ENCODE measurements at regions not wholly inside any gene's neighbourhood (a gene's known extent, or its start where the extent isn't known, plus 50 kb on each side); places are given as distances from the start of the nearest gene placed in this dataset.

DNA sequence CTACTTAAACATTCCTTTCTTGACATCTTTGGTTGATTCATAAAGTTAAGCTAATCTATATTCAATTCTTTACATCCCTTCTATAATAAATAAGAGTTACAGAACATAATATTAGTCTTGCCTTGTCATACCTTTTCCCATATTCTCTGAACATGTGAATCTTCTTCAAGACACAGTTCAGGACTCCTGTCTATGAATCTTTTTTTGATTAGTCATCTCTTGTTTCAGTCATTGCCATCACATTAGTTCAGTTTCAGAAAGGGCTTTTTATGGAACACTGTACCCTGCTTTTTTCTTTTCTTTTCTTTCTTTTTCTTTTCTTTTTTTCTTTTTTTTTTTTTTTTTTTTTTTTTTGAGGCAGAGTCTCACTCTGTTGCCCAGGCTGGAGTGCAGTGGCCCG lies 181.2 kb downstream of the UBE2E3 start:
- H3K9me2 ChIP-seq (ENCODE audit: insufficient read depth): no peaks in the 10 kb centered on the region
- no peak overlapping the region for H3K4me3 ChIP-seq (replicated peaks in 1 of 2; ENCODE audit: low read depth in 1 of 2, low read length in 2 of 2)
- ChIA-PET POLR2A (no interaction called here), CTCF (no interaction called here), RAD21 (ENCODE audit: low non-redundant PET in 1 of 2, low total read pairs in 2 of 2, uncharacterized antibody in 2 of 2, unreplicated experiment in 2 of 2) (no interaction called here)
- DNase-seq (ENCODE audit: low read depth, low spot score) (no peak), ATAC-seq (no peak)
- H3K4me2 ChIP-seq (ENCODE audit: low read length): no peak overlapping the region
- no peaks in the 10 kb centered on the region for H3K4me1 ChIP-seq (ENCODE audit: control insufficient read depth in 1 of 2, insufficient read depth in 2 of 2, low read length in 2 of 2)
- TF ChIP-seq ZNF274 (IDR thresholded peaks at IDR 0.05; ENCODE audit: low read depth, low read length) (no peak), POLR2A (IDR thresholded peaks at IDR 0.05; ENCODE audit: borderline replicate concordance, extremely low read depth, insufficient read depth, insufficient read length) (no peak), TCF7L2 (IDR thresholded peaks at IDR 0.05; ENCODE audit: borderline replicate concordance, extremely low read depth, insufficient read depth, insufficient read length) (no peak), JUND (IDR thresholded peaks at IDR 0.05) (no peak), RAD21 (IDR thresholded peaks at IDR 0.05; ENCODE audit: low read depth) (no peak), EZH2 (IDR thresholded peaks at IDR 0.05) (no peak)
- TF ChIP-seq, protein P1, sequence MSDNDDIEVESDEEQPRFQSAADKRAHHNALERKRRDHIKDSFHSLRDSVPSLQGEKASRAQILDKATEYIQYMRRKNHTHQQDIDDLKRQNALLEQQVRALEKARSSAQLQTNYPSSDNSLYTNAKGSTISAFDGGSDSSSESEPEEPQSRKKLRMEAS (IDR thresholded peaks at IDR 0.05): no peak
- intact Hi-C loops (cut with micrococcal nuclease): no loop called here
- H3K27me3 ChIP-seq (ENCODE audit: insufficient read depth, low read length): no peaks in the 10 kb centered on the region
- H3K9ac ChIP-seq (ENCODE audit: low read length): no peak overlapping the region
- H4K20me1 ChIP-seq (ENCODE audit: insufficient read depth): no peaks in the 10 kb centered on the region
- H3K79me2 ChIP-seq (ENCODE audit: insufficient read depth, low read length): no peaks in the 10 kb centered on the region
- no peaks in the 10 kb centered on the region for H3K9me3 ChIP-seq (ENCODE audit: control insufficient read depth in 1 of 2, insufficient read depth in 1 of 2, low read depth in 1 of 2, low read length in 2 of 2)
- no peak overlapping the region for H2AFZ ChIP-seq (ENCODE audit: low read depth, low read length, poor library complexity, severe bottlenecking)
- no peaks in the 10 kb centered on the region for H3K36me3 ChIP-seq (ENCODE audit: control insufficient read depth in 1 of 2, insufficient read depth in 2 of 2, low read length in 2 of 2)
- no peak overlapping the region for H3K27ac ChIP-seq (ENCODE audit: low read depth, low read length)
- BruUV-seq (replicated peaks): no TSS peak

DNA sequence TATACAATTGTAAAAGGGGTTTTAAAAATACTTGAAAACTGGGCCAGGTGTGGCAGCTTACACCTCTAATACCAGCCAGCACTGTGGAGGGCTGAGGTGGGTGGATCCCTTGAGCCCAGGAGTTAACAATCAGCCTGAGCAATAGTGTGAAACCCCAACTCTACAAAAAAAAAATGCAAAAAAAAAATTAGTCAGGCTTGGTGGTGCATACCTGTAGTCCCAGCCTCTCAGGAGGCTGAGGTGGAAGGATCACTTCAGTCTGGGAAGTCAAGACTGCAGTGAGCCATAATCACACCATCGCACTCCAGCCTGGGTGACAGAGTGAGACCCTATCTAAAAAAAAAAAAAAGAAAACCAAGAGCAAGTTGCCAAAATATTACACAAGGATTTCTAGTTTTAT lies 182.7 kb downstream of the UBE2E3 start:
- no peaks in the 10 kb centered on the region for H3K9me3 ChIP-seq (ENCODE audit: control insufficient read depth in 1 of 2, insufficient read depth in 1 of 2, low read depth in 1 of 2, low read length in 2 of 2)
- no peaks in the 10 kb centered on the region for H3K27me3 ChIP-seq (ENCODE audit: insufficient read depth, low read length)
- H3K4me1 ChIP-seq (ENCODE audit: control insufficient read depth in 1 of 2, insufficient read depth in 2 of 2, low read length in 2 of 2): no peaks in the 10 kb centered on the region
- DNase-seq (ENCODE audit: low read depth, low spot score) (no peak), ATAC-seq (no peak)
- no peaks in the 10 kb centered on the region for H3K9me2 ChIP-seq (ENCODE audit: insufficient read depth)
- POLR2A ChIA-PET: no interaction called here
- no peak overlapping the region for H3K27ac ChIP-seq (ENCODE audit: low read depth, low read length)
- RAD21 ChIA-PET (ENCODE audit: low non-redundant PET in 1 of 2, low total read pairs in 2 of 2, uncharacterized antibody in 2 of 2, unreplicated experiment in 2 of 2): no interaction called here
- TF ChIP-seq EZH2 (IDR thresholded peaks at IDR 0.05): no peak
- no peak for TF ChIP-seq CBX3 (IDR thresholded peaks at IDR 0.05; ENCODE audit: low read depth)
- TF ChIP-seq ELF1 (IDR thresholded peaks at IDR 0.05; ENCODE audit: borderline replicate concordance, low read depth): no peak
- no peak for TF ChIP-seq POLR2AphosphoS5 (IDR thresholded peaks at IDR 0.05; ENCODE audit: low read depth, low read length)
- TF ChIP-seq ZFX (IDR thresholded peaks at IDR 0.05): no peak
- TF ChIP-seq EGR1 (IDR thresholded peaks at IDR 0.05; ENCODE audit: low read depth): no peak
- no peak for TF ChIP-seq CEBPB (IDR thresholded peaks at IDR 0.05; ENCODE audit: low read depth)
- TF ChIP-seq YY1 (IDR thresholded peaks at IDR 0.05; ENCODE audit: extremely low read depth, insufficient replicate concordance, low read depth, low read length): no peak
- TF ChIP-seq JUND (IDR thresholded peaks at IDR 0.05): no peak
- TF ChIP-seq FOSL1 (IDR thresholded peaks at IDR 0.05; ENCODE audit: low read depth): no peak
- no peak for TF ChIP-seq RAD21 (IDR thresholded peaks at IDR 0.05; ENCODE audit: low read depth)
- H3K36me3 ChIP-seq (ENCODE audit: control insufficient read depth in 1 of 2, insufficient read depth in 2 of 2, low read length in 2 of 2): no peaks in the 10 kb centered on the region
- CTCF ChIA-PET: no interaction called here
- no peak overlapping the region for H2AFZ ChIP-seq (ENCODE audit: low read depth, low read length, poor library complexity, severe bottlenecking)
- no peaks in the 10 kb centered on the region for H4K20me1 ChIP-seq (ENCODE audit: insufficient read depth)
- no peaks in the 10 kb centered on the region for H3K79me2 ChIP-seq (ENCODE audit: insufficient read depth, low read length)
- H3K9ac ChIP-seq (ENCODE audit: low read length): no peak overlapping the region
- intact Hi-C loops (cut with micrococcal nuclease): no loop called here
- BruUV-seq (replicated peaks): no TSS peak
- no peak overlapping the region for H3K4me2 ChIP-seq (ENCODE audit: low read length)
- no peak overlapping the region for H3K4me3 ChIP-seq (replicated peaks in 1 of 2; ENCODE audit: low read depth in 1 of 2, low read length in 2 of 2)

Measured in HCT116 (cell line).